ENCODE measurements at regions not wholly inside any gene's neighbourhood (a gene's known extent, or its start where the extent isn't known, plus 50 kb on each side); places are given as distances from the start of the nearest gene placed in this dataset.
"Not testable (repeated sequence)": the region's sequence is repeated elsewhere in the genome, so short reads cannot be mapped to it uniquely, and the experiment has no call there.

GRCh38 chr9:746661-747434 lies 94.6 kb upstream of the DMRT1 start:
- no peak for DNase-seq

GRCh38 chr9:747567-747966 lies 93.9 kb upstream of the DMRT1 start:
- no peak for DNase-seq

- no peak for DNase-seq
Measured at GRCh38 chr9:748861-749497, 92.5 kb upstream of the DMRT1 start.

GRCh38 chr9:749716-750115 lies 91.8 kb upstream of the DMRT1 start:
- peak; percentile 50 for DNase-seq

GRCh38 chr9:750249-750967 lies 91.1 kb upstream of the DMRT1 start:
- DNase-seq, result no peak

- peak; percentile 90 for DNase-seq
Measured at GRCh38 chr9:751137-752051, 90.1 kb upstream of the DMRT1 start.

- DNase-seq, result peak; percentile 94
Measured at GRCh38 chr9:752201-752600, 89.3 kb upstream of the DMRT1 start.

GRCh38 chr9:752681-753200 lies 88.8 kb upstream of the DMRT1 start:
- DNase-seq, result peak; percentile 21

- not testable (repeated sequence) for DNase-seq
Measured at GRCh38 chr9:753734-754133, 87.8 kb upstream of the DMRT1 start.

GRCh38 chr9:754150-754931 lies 87.2 kb upstream of the DMRT1 start:
- no peak for DNase-seq

GRCh38 chr9:755454-756381 lies 85.8 kb upstream of the DMRT1 start:
- DNase-seq, result peak; percentile 90

GRCh38 chr9:757246-757881 lies 84.1 kb upstream of the DMRT1 start:
- peak; percentile 71 for DNase-seq

GRCh38 chr9:758146-758545 lies 83.4 kb upstream of the DMRT1 start:
- DNase-seq, result no peak

- no peak for DNase-seq
Measured at GRCh38 chr9:759541-759940, 82.0 kb upstream of the DMRT1 start.

GRCh38 chr9:759983-760736 lies 81.3 kb upstream of the DMRT1 start:
- DNase-seq, result no peak

GRCh38 chr9:761176-761792 lies 80.2 kb upstream of the DMRT1 start:
- DNase-seq, result no peak

- no peak for DNase-seq
Measured at GRCh38 chr9:761793-762560, 79.5 kb upstream of the DMRT1 start.

- DNase-seq, result no peak
Measured at GRCh38 chr9:763692-764091, 77.8 kb upstream of the DMRT1 start.

Data from fibroblast of skin of scalp (primary cell).